ENCODE measurements at regions not wholly inside any gene's neighbourhood (a gene's known extent, or its start where the extent isn't known, plus 50 kb on each side); places are given as distances from the start of the nearest gene placed in this dataset.
A peak's percentile ranks its signal among the peaks of the same experiment; 100 is the strongest.

DNA sequence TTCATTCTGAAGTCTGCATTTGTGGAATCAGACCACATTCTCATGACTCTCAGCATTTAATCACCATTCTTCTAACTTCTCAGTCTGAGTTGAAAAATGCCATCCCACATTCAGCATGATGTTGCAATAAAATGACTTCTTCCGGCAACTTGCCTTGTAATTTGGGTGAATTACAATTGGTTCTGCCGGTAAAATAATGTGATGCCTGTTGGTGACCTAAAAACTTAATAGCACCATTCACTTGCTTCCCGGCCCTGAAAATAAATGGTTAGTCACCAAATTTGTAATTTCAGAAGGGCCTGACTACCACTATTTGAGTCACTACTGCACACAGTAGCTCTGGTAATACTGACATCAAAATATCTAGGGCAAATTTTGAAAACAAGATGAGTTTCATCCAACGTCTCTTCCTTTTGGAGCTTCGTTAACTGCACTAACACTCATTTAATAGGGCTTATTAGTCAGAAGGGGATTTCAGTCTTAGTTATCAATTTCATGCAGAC, 637.1 kb upstream of the CHAC2 start:
- Histone ChIP-seq H3K4me1 (ENCODE audit: insufficient read depth) (peaks cover 4% of the 10 kb centered on the region), H3K27me3 (no peaks in the 10 kb centered on the region), H2AFZ (no peak overlapping the region), H3K4me3 (no peak overlapping the region), H3K4me2 (no peak overlapping the region), H3K79me2 (no peaks in the 10 kb centered on the region), H3K27ac (no peak overlapping the region), H3K9me2 (replicated peaks; ENCODE audit: insufficient read depth) (no peaks in the 10 kb centered on the region), H3K36me3 (replicated peaks; ENCODE audit: insufficient read depth, low read depth) (no peaks in the 10 kb centered on the region), H3K9me3 (ENCODE audit: low read depth) (no peaks in the 10 kb centered on the region), H4K20me1 (ENCODE audit: insufficient read depth, poor library complexity, severe bottlenecking) (no peaks in the 10 kb centered on the region)
- WGBS (ENCODE audit: low lambda C conversion rate, missing lambda C conversion rate), result 89% methylated on average over 5 of the region's 5 CpGs
- DNase-seq (ENCODE audit: low spot score), result no peak
- TF ChIP-seq EZH2 (IDR thresholded peaks at IDR 0.05; ENCODE audit: borderline replicate concordance) (no peak), EZH2phosphoT487 (IDR thresholded peaks at IDR 0.05; ENCODE audit: low read depth, severe bottlenecking, unreplicated experiment) (no peak), CTCF (IDR thresholded peaks at IDR 0.05; ENCODE audit: poor library complexity) (no peak)

GRCh38 chr2:53129851-53130250, 637.8 kb upstream of the CHAC2 start:
- no peak overlapping the region for H3K4me2 ChIP-seq
- H3K9me2 ChIP-seq (replicated peaks; ENCODE audit: insufficient read depth), result no peaks in the 10 kb centered on the region
- H4K20me1 ChIP-seq (ENCODE audit: insufficient read depth, poor library complexity, severe bottlenecking), result no peaks in the 10 kb centered on the region
- TF ChIP-seq EZH2 (IDR thresholded peaks at IDR 0.05; ENCODE audit: borderline replicate concordance) (no peak), CTCF (IDR thresholded peaks at IDR 0.05; ENCODE audit: poor library complexity) (no peak), EZH2phosphoT487 (IDR thresholded peaks at IDR 0.05; ENCODE audit: low read depth, severe bottlenecking, unreplicated experiment) (no peak)
- no peaks in the 10 kb centered on the region for H3K36me3 ChIP-seq (replicated peaks; ENCODE audit: insufficient read depth, low read depth)
- DNase-seq (ENCODE audit: low spot score), result no peak
- no peak overlapping the region for H3K4me3 ChIP-seq
- H3K27ac ChIP-seq, result no peak overlapping the region
- H3K9me3 ChIP-seq (ENCODE audit: low read depth), result no peaks in the 10 kb centered on the region
- WGBS (ENCODE audit: low lambda C conversion rate, missing lambda C conversion rate), result 87% methylated on average over 1 of the region's 1 CpG
- H2AFZ ChIP-seq, result no peak overlapping the region
- peaks cover 4% of the 10 kb centered on the region for H3K4me1 ChIP-seq (ENCODE audit: insufficient read depth)
- no peaks in the 10 kb centered on the region for H3K27me3 ChIP-seq
- no peaks in the 10 kb centered on the region for H3K79me2 ChIP-seq

GRCh38 chr2:53127061-53127650, 640.4 kb upstream of the CHAC2 start:
- TF ChIP-seq EZH2 (IDR thresholded peaks at IDR 0.05; ENCODE audit: borderline replicate concordance), result no peak
- TF ChIP-seq EZH2phosphoT487 (IDR thresholded peaks at IDR 0.05; ENCODE audit: low read depth, severe bottlenecking, unreplicated experiment), result no peak
- TF ChIP-seq CTCF (IDR thresholded peaks at IDR 0.05; ENCODE audit: poor library complexity), result no peak
- peak; percentile 43 for DNase-seq (ENCODE audit: low spot score)
- H3K27ac ChIP-seq, result peak overlapping the region; percentile 52
- H3K4me3 ChIP-seq, result no peak overlapping the region
- no peaks in the 10 kb centered on the region for H4K20me1 ChIP-seq (ENCODE audit: insufficient read depth, poor library complexity, severe bottlenecking)
- H3K79me2 ChIP-seq, result no peaks in the 10 kb centered on the region
- no peaks in the 10 kb centered on the region for H3K9me3 ChIP-seq (ENCODE audit: low read depth)
- peaks cover 4% of the 10 kb centered on the region for H3K4me1 ChIP-seq (ENCODE audit: insufficient read depth)
- no peak overlapping the region for H3K4me2 ChIP-seq
- H3K9me2 ChIP-seq (replicated peaks; ENCODE audit: insufficient read depth), result no peaks in the 10 kb centered on the region
- H3K27me3 ChIP-seq, result no peaks in the 10 kb centered on the region
- WGBS (ENCODE audit: low lambda C conversion rate, missing lambda C conversion rate), result 75% methylated on average over 5 of the region's 5 CpGs
- H3K36me3 ChIP-seq (replicated peaks; ENCODE audit: insufficient read depth, low read depth), result no peaks in the 10 kb centered on the region
- peak overlapping the region; percentile 53 for H2AFZ ChIP-seq
